Immature natural killer cell (primary cell): ENCODE measurements at regions not wholly inside any gene's neighbourhood (a gene's known extent, or its start where the extent isn't known, plus 50 kb on each side); places are given as distances from the start of the nearest gene placed in this dataset.

Experiments
- DNase-seq, 3 donors: peaks; one replicate each; pipeline ENCODE4 v3.0.0; 2022; ENCODE audit warnings: mixed read lengths in 1 of 3
- H3K27ac Mint-ChIP-seq, 6 donors: one replicate each; pipeline ENCODE4 v1.8.0; 2020; ENCODE audit warnings: mixed read lengths in 6 of 6, mild to moderate bottlenecking in 5 of 6, inconsistent platforms in 4 of 6, moderate library complexity in 3 of 6
- H3K27me3 Mint-ChIP-seq, 3 donors: one replicate each; pipeline ENCODE4 v1.8.0; 2020 to 2021; ENCODE audit warnings: low read depth in 3 of 3, mild to moderate bottlenecking in 3 of 3, mixed read lengths in 3 of 3, moderate library complexity in 3 of 3, inconsistent platforms in 1 of 3
- H3K36me3 Mint-ChIP-seq, 3 donors: one replicate each; pipeline ENCODE4 v1.8.0; 2020; ENCODE audit warnings: mixed read lengths in 3 of 3, inconsistent platforms in 2 of 3, mild to moderate bottlenecking in 2 of 3
- H3K4me1 Mint-ChIP-seq, 2 donors: one replicate each; pipeline ENCODE4 v1.8.0; 2020; ENCODE audit warnings: inconsistent platforms in 2 of 2, mild to moderate bottlenecking in 2 of 2, mixed read lengths in 2 of 2, moderate library complexity in 1 of 2
- H3K4me3 Mint-ChIP-seq, 5 donors: one replicate each; pipeline ENCODE4 v1.8.0; 2020; ENCODE audit warnings: mild to moderate bottlenecking in 5 of 5, mixed read lengths in 5 of 5, inconsistent platforms in 3 of 5, moderate library complexity in 3 of 5
- H3K9me3 Mint-ChIP-seq, 6 donors: one replicate each; pipeline ENCODE4 v1.8.0; 2020; ENCODE audit warnings: mild to moderate bottlenecking in 6 of 6, mixed read lengths in 6 of 6, inconsistent platforms in 4 of 6, moderate library complexity in 3 of 6

- H3K27me3 Mint-ChIP-seq = peaks cover 2 to 4% (median 2%) of the 10 kb centered on the region in 3 donors
- no peaks in the 10 kb centered on the region for H3K4me1 Mint-ChIP-seq
- DNase-seq = no peak
- H3K27ac Mint-ChIP-seq = no peak overlapping the region
- H3K4me3 Mint-ChIP-seq = no peak overlapping the region
- peaks cover 0 to 23% (median 5%) of the 10 kb centered on the region in 6 donors for H3K9me3 Mint-ChIP-seq
- peaks cover 0 to 3% (median 0%) of the 10 kb centered on the region in 3 donors for H3K36me3 Mint-ChIP-seq
These were observed 115.9 kb upstream of the ARHGAP28 start for GRCh38 chr18:6613581-6613980.

- Mint-ChIP-seq H3K9me3 (peaks cover 0 to 23% (median 7%) of the 10 kb centered on the region in 6 donors), H3K27ac (no peak overlapping the region), H3K4me1 (no peaks in the 10 kb centered on the region), H3K36me3 (peaks cover 0 to 3% (median 0%) of the 10 kb centered on the region in 3 donors), H3K4me3 (no peak overlapping the region), H3K27me3 (peaks cover 2 to 4% (median 2%) of the 10 kb centered on the region in 3 donors)
- DNase-seq = no peak
These were observed 114.6 kb upstream of the ARHGAP28 start for GRCh38 chr18:6614952-6615351.

GRCh38 chr18:6616981-6617380 is 112.5 kb upstream of the ARHGAP28 start:
- no peak overlapping the region for H3K4me3 Mint-ChIP-seq
- peaks cover 0 to 16% (median 7%) of the 10 kb centered on the region in 6 donors for H3K9me3 Mint-ChIP-seq
- no peak for DNase-seq
- no peak overlapping the region for H3K27ac Mint-ChIP-seq
- peaks cover 0 to 3% (median 0%) of the 10 kb centered on the region in 3 donors for H3K36me3 Mint-ChIP-seq
- no peaks in the 10 kb centered on the region for H3K4me1 Mint-ChIP-seq
- peaks cover 2 to 4% (median 4%) of the 10 kb centered on the region in 3 donors for H3K27me3 Mint-ChIP-seq

- Mint-ChIP-seq H3K4me3 (no peak overlapping the region), H3K4me1 (no peaks in the 10 kb centered on the region), H3K9me3 (peaks cover 0 to 8% (median 2%) of the 10 kb centered on the region in 6 donors), H3K27me3 (peaks cover 0 to 8% (median 4%) of the 10 kb centered on the region in 3 donors), H3K36me3 (no peaks in the 10 kb centered on the region), H3K27ac (no peak overlapping the region)
- no peak for DNase-seq
These were observed 108.1 kb upstream of the ARHGAP28 start for GRCh38 chr18:6621437-6621836.

GRCh38 chr18:6623278-6623677 is 106.2 kb upstream of the ARHGAP28 start:
- Mint-ChIP-seq H3K27ac (no peak overlapping the region), H3K9me3 (peaks cover 0 to 5% (median 0%) of the 10 kb centered on the region in 6 donors), H3K27me3 (peaks cover 0 to 5% (median 2%) of the 10 kb centered on the region in 3 donors), H3K4me3 (no peak overlapping the region), H3K36me3 (no peaks in the 10 kb centered on the region), H3K4me1 (no peaks in the 10 kb centered on the region)
- no peak for DNase-seq

GRCh38 chr18:6624271-6624660 is 105.2 kb upstream of the ARHGAP28 start:
- peaks cover 0 to 5% (median 0%) of the 10 kb centered on the region in 6 donors for H3K9me3 Mint-ChIP-seq
- H3K4me3 Mint-ChIP-seq = no peak overlapping the region
- no peak overlapping the region for H3K27ac Mint-ChIP-seq
- no peaks in the 10 kb centered on the region for H3K36me3 Mint-ChIP-seq
- peaks cover 0 to 4% (median 2%) of the 10 kb centered on the region in 3 donors for H3K27me3 Mint-ChIP-seq
- no peaks in the 10 kb centered on the region for H3K4me1 Mint-ChIP-seq
- DNase-seq = no peak

GRCh38 chr18:6624661-6625311 is 104.7 kb upstream of the ARHGAP28 start:
- Mint-ChIP-seq H3K9me3 (peaks cover 0 to 5% (median 0%) of the 10 kb centered on the region in 6 donors), H3K4me1 (no peaks in the 10 kb centered on the region), H3K27ac (no peak overlapping the region), H3K36me3 (no peaks in the 10 kb centered on the region), H3K4me3 (no peak overlapping the region), H3K27me3 (peaks cover 0 to 4% (median 2%) of the 10 kb centered on the region in 3 donors)
- DNase-seq = no peak

GRCh38 chr18:6625481-6625880 is 104.0 kb upstream of the ARHGAP28 start:
- H3K36me3 Mint-ChIP-seq = no peaks in the 10 kb centered on the region
- peaks cover 0 to 5% (median 0%) of the 10 kb centered on the region in 6 donors for H3K9me3 Mint-ChIP-seq
- no peaks in the 10 kb centered on the region for H3K4me1 Mint-ChIP-seq
- no peak for DNase-seq
- H3K27ac Mint-ChIP-seq = no peak overlapping the region
- peaks cover 0 to 4% (median 2%) of the 10 kb centered on the region in 3 donors for H3K27me3 Mint-ChIP-seq
- no peak overlapping the region for H3K4me3 Mint-ChIP-seq

GRCh38 chr18:6626457-6626856 is 103.1 kb upstream of the ARHGAP28 start:
- Mint-ChIP-seq H3K4me1 (no peaks in the 10 kb centered on the region), H3K27ac (no peak overlapping the region), H3K27me3 (peaks cover 0 to 4% (median 2%) of the 10 kb centered on the region in 3 donors), H3K36me3 (no peaks in the 10 kb centered on the region), H3K9me3 (peaks cover 0 to 5% (median 0%) of the 10 kb centered on the region in 6 donors), H3K4me3 (no peak overlapping the region)
- no peak for DNase-seq

- Mint-ChIP-seq H3K9me3 (peaks cover 0 to 8% (median 1%) of the 10 kb centered on the region in 6 donors), H3K4me3 (no peak overlapping the region), H3K27me3 (peaks cover 0 to 5% (median 2%) of the 10 kb centered on the region in 3 donors)
These were observed 101.9 kb upstream of the ARHGAP28 start for GRCh38 chr18:6627645-6628044.

GRCh38 chr18:6628187-6628586 is 101.3 kb upstream of the ARHGAP28 start:
- no peak for DNase-seq
- H3K27me3 Mint-ChIP-seq = peaks cover 0 to 4% (median 2%) of the 10 kb centered on the region in 3 donors
- no peaks in the 10 kb centered on the region for H3K36me3 Mint-ChIP-seq
- peaks cover 0 to 8% (median 1%) of the 10 kb centered on the region in 6 donors for H3K9me3 Mint-ChIP-seq
- no peak overlapping the region for H3K4me3 Mint-ChIP-seq
- no peaks in the 10 kb centered on the region for H3K4me1 Mint-ChIP-seq
- no peak overlapping the region for H3K27ac Mint-ChIP-seq

More at GRCh38 chr18:6627645-6628044, 101.9 kb upstream of the ARHGAP28 start:
- DNase-seq = no peak
- Mint-ChIP-seq H3K27ac (no peak overlapping the region), H3K36me3 (no peaks in the 10 kb centered on the region), H3K4me1 (no peaks in the 10 kb centered on the region)

GRCh38 chr18:6629635-6630140 is 99.8 kb upstream of the ARHGAP28 start:
- Mint-ChIP-seq H3K4me3 (no peak overlapping the region), H3K27ac (no peak overlapping the region), H3K27me3 (peaks cover 0 to 2% (median 1%) of the 10 kb centered on the region in 3 donors), H3K9me3 (peaks cover 0 to 8% (median under 1%) of the 10 kb centered on the region in 6 donors), H3K4me1 (no peaks in the 10 kb centered on the region), H3K36me3 (no peaks in the 10 kb centered on the region)
- DNase-seq = no peak

- peaks cover 0 to 4% (median 0%) of the 10 kb centered on the region in 3 donors for H3K36me3 Mint-ChIP-seq
- no peaks in the 10 kb centered on the region for H3K4me1 Mint-ChIP-seq
- H3K27ac Mint-ChIP-seq = no peak overlapping the region
- H3K9me3 Mint-ChIP-seq = peaks cover 0 to 8% (median 4%) of the 10 kb centered on the region in 6 donors
- H3K27me3 Mint-ChIP-seq = peaks cover 0 to 2% (median 1%) of the 10 kb centered on the region in 3 donors
- DNase-seq = no peak
- no peak overlapping the region for H3K4me3 Mint-ChIP-seq
These were observed 96.2 kb upstream of the ARHGAP28 start for GRCh38 chr18:6633310-6633709.

GRCh38 chr18:6636091-6636490 is 93.4 kb upstream of the ARHGAP28 start:
- Mint-ChIP-seq H3K4me1 (no peaks in the 10 kb centered on the region), H3K9me3 (peaks cover 0 to 8% (median 4%) of the 10 kb centered on the region in 6 donors), H3K36me3 (peaks cover 0 to 4% (median 0%) of the 10 kb centered on the region in 3 donors), H3K4me3 (no peak overlapping the region), H3K27ac (no peak overlapping the region), H3K27me3 (peaks cover 0 to 2% (median 1%) of the 10 kb centered on the region in 3 donors)
- DNase-seq = no peak
